ENCODE measurements at regions not wholly inside any gene's neighbourhood (a gene's known extent, or its start where the extent isn't known, plus 50 kb on each side); places are given as distances from the start of the nearest gene placed in this dataset.

GRCh38 chr6:156554160-156554559 lies 223.0 kb upstream of the ARID1B start:
- Mint-ChIP-seq H3K36me3 (no peaks in the 10 kb centered on the region), H3K4me3 (no peak overlapping the region), H3K27me3 (peaks cover 9% of the 10 kb centered on the region), H3K4me1 (no peaks in the 10 kb centered on the region), H3K27ac (no peak overlapping the region), H3K9me3 (ENCODE audit: low read depth) (no peaks in the 10 kb centered on the region)
- DNase-seq (no peak), ATAC-seq (no peak)
- CTCF ChIA-PET, result no interaction called here

GRCh38 chr6:156552849-156553248 lies 224.3 kb upstream of the ARID1B start:
- CTCF ChIA-PET, result no interaction called here
- Mint-ChIP-seq H3K27me3 (peaks cover 9% of the 10 kb centered on the region), H3K27ac (no peak overlapping the region), H3K4me3 (no peak overlapping the region), H3K4me1 (no peaks in the 10 kb centered on the region), H3K36me3 (no peaks in the 10 kb centered on the region), H3K9me3 (ENCODE audit: low read depth) (no peaks in the 10 kb centered on the region)
- ATAC-seq (no peak), DNase-seq (no peak)

GRCh38 chr6:156550949-156551348 lies 226.2 kb upstream of the ARID1B start:
- Mint-ChIP-seq H3K27ac (no peak overlapping the region), H3K27me3 (peaks cover 8% of the 10 kb centered on the region), H3K36me3 (no peaks in the 10 kb centered on the region), H3K9me3 (ENCODE audit: low read depth) (no peaks in the 10 kb centered on the region), H3K4me3 (no peak overlapping the region), H3K4me1 (no peaks in the 10 kb centered on the region)
- DNase-seq, result no peak
- no peak for ATAC-seq
- CTCF ChIA-PET, result no interaction called here

- H3K9me3 Mint-ChIP-seq (ENCODE audit: low read depth), result no peaks in the 10 kb centered on the region
- no peak for DNase-seq
- no peak overlapping the region for H3K4me3 Mint-ChIP-seq
- no peak overlapping the region for H3K27ac Mint-ChIP-seq
- CTCF ChIA-PET, result no interaction called here
- no peaks in the 10 kb centered on the region for H3K36me3 Mint-ChIP-seq
- no peak for ATAC-seq
- H3K4me1 Mint-ChIP-seq, result no peaks in the 10 kb centered on the region
- H3K27me3 Mint-ChIP-seq, result peaks cover 7% of the 10 kb centered on the region
Observed at GRCh38 chr6:156545931-156546330, 231.2 kb upstream of the ARID1B start.

- Mint-ChIP-seq H3K27me3 (peaks cover 7% of the 10 kb centered on the region), H3K4me1 (no peaks in the 10 kb centered on the region), H3K4me3 (no peak overlapping the region), H3K9me3 (ENCODE audit: low read depth) (no peaks in the 10 kb centered on the region), H3K27ac (no peak overlapping the region), H3K36me3 (no peaks in the 10 kb centered on the region)
- ATAC-seq (no peak), DNase-seq (no peak)
- CTCF ChIA-PET, result no interaction called here
Observed at GRCh38 chr6:156545021-156545420, 232.2 kb upstream of the ARID1B start.

GRCh38 chr6:156544046-156544445 lies 233.1 kb upstream of the ARID1B start:
- H3K9me3 Mint-ChIP-seq (ENCODE audit: low read depth), result no peaks in the 10 kb centered on the region
- CTCF ChIA-PET, result no interaction called here
- H3K36me3 Mint-ChIP-seq, result no peaks in the 10 kb centered on the region
- no peak overlapping the region for H3K4me3 Mint-ChIP-seq
- H3K27me3 Mint-ChIP-seq, result peaks cover 7% of the 10 kb centered on the region
- no peak overlapping the region for H3K27ac Mint-ChIP-seq
- DNase-seq (no peak), ATAC-seq (no peak)
- no peaks in the 10 kb centered on the region for H3K4me1 Mint-ChIP-seq

GRCh38 chr6:156543431-156543830 lies 233.7 kb upstream of the ARID1B start:
- ATAC-seq (no peak), DNase-seq (no peak)
- Mint-ChIP-seq H3K9me3 (ENCODE audit: low read depth) (no peaks in the 10 kb centered on the region), H3K4me1 (no peaks in the 10 kb centered on the region), H3K36me3 (no peaks in the 10 kb centered on the region), H3K27me3 (peaks cover 7% of the 10 kb centered on the region), H3K27ac (no peak overlapping the region), H3K4me3 (no peak overlapping the region)
- CTCF ChIA-PET, result no interaction called here

GRCh38 chr6:156538875-156539660 lies 238.1 kb upstream of the ARID1B start:
- H3K9me3 Mint-ChIP-seq (ENCODE audit: low read depth), result no peaks in the 10 kb centered on the region
- H3K36me3 Mint-ChIP-seq, result no peaks in the 10 kb centered on the region
- H3K27ac Mint-ChIP-seq, result no peak overlapping the region
- no peak for ATAC-seq
- CTCF ChIA-PET, result no interaction called here
- H3K27me3 Mint-ChIP-seq, result peaks cover 9% of the 10 kb centered on the region
- no peak for DNase-seq
- no peaks in the 10 kb centered on the region for H3K4me1 Mint-ChIP-seq
- no peak overlapping the region for H3K4me3 Mint-ChIP-seq

GRCh38 chr6:156534594-156534993 lies 242.6 kb upstream of the ARID1B start:
- no peak overlapping the region for H3K27ac Mint-ChIP-seq
- no peak overlapping the region for H3K4me3 Mint-ChIP-seq
- CTCF ChIA-PET, result no interaction called here

GRCh38 chr6:156533872-156534524 lies 243.2 kb upstream of the ARID1B start:
- CTCF ChIA-PET, result no interaction called here
- no peak for ATAC-seq
- H3K27ac Mint-ChIP-seq, result no peak overlapping the region
- H3K9me3 Mint-ChIP-seq (ENCODE audit: low read depth), result no peaks in the 10 kb centered on the region
- no peaks in the 10 kb centered on the region for H3K4me1 Mint-ChIP-seq
- peaks cover 11% of the 10 kb centered on the region for H3K27me3 Mint-ChIP-seq
- DNase-seq, result no peak
- H3K36me3 Mint-ChIP-seq, result no peaks in the 10 kb centered on the region
- H3K4me3 Mint-ChIP-seq, result no peak overlapping the region

More at GRCh38 chr6:156534594-156534993, 242.6 kb upstream of the ARID1B start:
- no peak for DNase-seq
- Mint-ChIP-seq H3K4me1 (no peaks in the 10 kb centered on the region), H3K27me3 (peaks cover 11% of the 10 kb centered on the region), H3K9me3 (ENCODE audit: low read depth) (no peaks in the 10 kb centered on the region), H3K36me3 (no peaks in the 10 kb centered on the region)
- no peak for ATAC-seq

- H3K4me1 Mint-ChIP-seq, result no peaks in the 10 kb centered on the region
- no peak overlapping the region for H3K27ac Mint-ChIP-seq
- H3K36me3 Mint-ChIP-seq, result no peaks in the 10 kb centered on the region
Observed at GRCh38 chr6:156526081-156526480, 251.1 kb upstream of the ARID1B start.

GRCh38 chr6:156525541-156525940 lies 251.6 kb upstream of the ARID1B start:
- CTCF ChIA-PET, result no interaction called here
- H3K27ac Mint-ChIP-seq, result no peak overlapping the region

More at GRCh38 chr6:156526081-156526480, 251.1 kb upstream of the ARID1B start:
- ATAC-seq (no peak), DNase-seq (no peak)
- no peak overlapping the region for H3K4me3 Mint-ChIP-seq
- CTCF ChIA-PET, result no interaction called here
- no peaks in the 10 kb centered on the region for H3K9me3 Mint-ChIP-seq (ENCODE audit: low read depth)
- H3K27me3 Mint-ChIP-seq, result peaks cover 8% of the 10 kb centered on the region

GRCh38 chr6:156519940-156520339 lies 257.2 kb upstream of the ARID1B start:
- Mint-ChIP-seq H3K4me3 (no peak overlapping the region), H3K27ac (no peak overlapping the region), H3K4me1 (no peaks in the 10 kb centered on the region), H3K9me3 (ENCODE audit: low read depth) (peaks cover 4% of the 10 kb centered on the region), H3K36me3 (no peaks in the 10 kb centered on the region), H3K27me3 (no peaks in the 10 kb centered on the region)
- CTCF ChIA-PET, result no interaction called here
- DNase-seq (no peak), ATAC-seq (no peak)

More at GRCh38 chr6:156525541-156525940, 251.6 kb upstream of the ARID1B start:
- ATAC-seq (no peak), DNase-seq (no peak)
- no peaks in the 10 kb centered on the region for H3K4me1 Mint-ChIP-seq
- peaks cover 8% of the 10 kb centered on the region for H3K27me3 Mint-ChIP-seq
- H3K4me3 Mint-ChIP-seq, result no peak overlapping the region
- H3K36me3 Mint-ChIP-seq, result no peaks in the 10 kb centered on the region
- H3K9me3 Mint-ChIP-seq (ENCODE audit: low read depth), result no peaks in the 10 kb centered on the region

GRCh38 chr6:156517088-156517487 lies 260.1 kb upstream of the ARID1B start:
- DNase-seq, result no peak
- Mint-ChIP-seq H3K27ac (no peak overlapping the region), H3K27me3 (peaks cover 4% of the 10 kb centered on the region), H3K4me3 (no peak overlapping the region), H3K36me3 (no peaks in the 10 kb centered on the region), H3K4me1 (no peaks in the 10 kb centered on the region), H3K9me3 (ENCODE audit: low read depth) (peaks cover 4% of the 10 kb centered on the region)
- CTCF ChIA-PET, result no interaction called here
- ATAC-seq, result no peak

Data from activated CD8-positive, alpha-beta memory T cell treated with anti-CD3 and anti-CD28 coated beads, Interleukin-2, amount 10 ng/mL, durations not matched to agents 7 days and 5 days (primary cell).